Parathyroid adenoma (tissue), 2 donors: ENCODE measurements at regions not wholly inside any gene's neighbourhood (a gene's known extent, or its start where the extent isn't known, plus 50 kb on each side); places are given as distances from the start of the nearest gene placed in this dataset.
A peak's percentile ranks its signal among the peaks of the same experiment; 100 is the strongest.

Source experiments
- H2AFZ ChIP-seq: fragments of 300-600 bp; sonication (generic); one replicate; pipeline ENCODE4 v1.7.0; 2017; ENCODE audit warnings: antibody characterized with exemption, mild to moderate bottlenecking
- H3K27ac ChIP-seq: fragments of 300-600 bp; sonication (generic); one replicate; pipeline ENCODE4 v1.7.0; 2017
- H3K27me3 ChIP-seq: fragments of 300-600 bp; sonication (generic); one replicate; pipeline ENCODE4 v1.7.0; 2017; ENCODE audit warnings: low read length; ENCODE audit not compliant: control insufficient read depth, insufficient read depth
- H3K36me3 ChIP-seq: fragments of 300-600 bp; sonication (generic); one replicate; pipeline ENCODE4 v1.7.0; 2017; ENCODE audit warnings: low read length; ENCODE audit not compliant: control insufficient read depth, insufficient read depth
- H3K4me1 ChIP-seq: fragments of 300-600 bp; sonication (generic); one replicate; pipeline ENCODE4 v1.7.0; 2017; ENCODE audit warnings: control low read depth
- H3K4me2 ChIP-seq: fragments of 300-600 bp; sonication (generic); one replicate; pipeline ENCODE4 v1.7.0; 2017; ENCODE audit warnings: low read length
- H3K4me3 ChIP-seq: fragments of 300-600 bp; sonication (generic); one replicate; pipeline ENCODE4 v1.7.0; 2017; ENCODE audit warnings: low read depth, low read length
- H3K79me2 ChIP-seq: fragments of 300-600 bp; sonication (generic); one replicate; pipeline ENCODE4 v1.7.0; 2017; ENCODE audit warnings: control low read depth
- H3K9ac ChIP-seq: fragments of 300-600 bp; sonication (generic); one replicate; pipeline ENCODE4 v1.7.0; 2017; ENCODE audit warnings: mild to moderate bottlenecking
- H3K9me3 ChIP-seq: fragments of 300-600 bp; sonication (generic); one replicate; pipeline ENCODE4 v1.7.0; 2017; ENCODE audit warnings: low read length; ENCODE audit not compliant: control insufficient read depth
- CTCF ChIP-seq: fragments of 300-600 bp; sonication (generic); IDR thresholded peaks from one replicate; pipeline ENCODE4 v1.7.0; 2017; ENCODE audit warnings: antibody characterized with exemption, mild to moderate bottlenecking
- donor health status: primary hyperparathyroidism.

GRCh38 chr4:15343000-15343399 lies 84.8 kb upstream of the C1QTNF7 start:
- TF ChIP-seq CTCF = no peak
- Histone ChIP-seq H3K27me3 (no peaks in the 10 kb centered on the region), H3K4me2 (no peak overlapping the region), H3K9ac (no peak overlapping the region), H3K36me3 (no peaks in the 10 kb centered on the region), H3K4me1 (peaks cover 14% of the 10 kb centered on the region), H2AFZ (no peak overlapping the region), H3K4me3 (no peak overlapping the region), H3K79me2 (no peaks in the 10 kb centered on the region), H3K27ac (no peak overlapping the region), H3K9me3 (no peaks in the 10 kb centered on the region)

GRCh38 chr4:15343581-15343980 lies 84.3 kb upstream of the C1QTNF7 start:
- Histone ChIP-seq H3K27ac (no peak overlapping the region), H3K27me3 (no peaks in the 10 kb centered on the region), H3K79me2 (no peaks in the 10 kb centered on the region), H2AFZ (no peak overlapping the region), H3K4me3 (no peak overlapping the region), H3K4me2 (no peak overlapping the region), H3K4me1 (peaks cover 14% of the 10 kb centered on the region), H3K36me3 (no peaks in the 10 kb centered on the region), H3K9ac (no peak overlapping the region), H3K9me3 (no peaks in the 10 kb centered on the region)
- TF ChIP-seq CTCF = no peak

- Histone ChIP-seq H3K36me3 (no peaks in the 10 kb centered on the region), H2AFZ (no peak overlapping the region), H3K27ac (no peak overlapping the region), H3K9me3 (no peaks in the 10 kb centered on the region), H3K9ac (no peak overlapping the region), H3K4me2 (no peak overlapping the region), H3K27me3 (no peaks in the 10 kb centered on the region), H3K4me3 (no peak overlapping the region), H3K79me2 (no peaks in the 10 kb centered on the region), H3K4me1 (peaks cover 14% of the 10 kb centered on the region)
- no peak for TF ChIP-seq CTCF
Observed at GRCh38 chr4:15344041-15344440, 83.8 kb upstream of the C1QTNF7 start.

GRCh38 chr4:15345134-15345533 lies 82.7 kb upstream of the C1QTNF7 start:
- no peak overlapping the region for H3K4me2 ChIP-seq
- H3K27me3 ChIP-seq = no peaks in the 10 kb centered on the region
- no peak overlapping the region for H3K4me3 ChIP-seq
- H3K79me2 ChIP-seq = no peaks in the 10 kb centered on the region
- peak overlapping the region; percentile 16 for H3K27ac ChIP-seq
- peak overlapping the region; percentile 25 for H2AFZ ChIP-seq
- TF ChIP-seq CTCF = no peak
- H3K9ac ChIP-seq = no peak overlapping the region
- H3K4me1 ChIP-seq = peaks cover 12% of the 10 kb centered on the region
- no peaks in the 10 kb centered on the region for H3K9me3 ChIP-seq
- no peaks in the 10 kb centered on the region for H3K36me3 ChIP-seq

- H3K4me3 ChIP-seq = no peak overlapping the region
- H3K4me2 ChIP-seq = no peak overlapping the region
- H3K27me3 ChIP-seq = no peaks in the 10 kb centered on the region
- no peaks in the 10 kb centered on the region for H3K79me2 ChIP-seq
- H3K4me1 ChIP-seq = peaks cover 2% of the 10 kb centered on the region
- H3K27ac ChIP-seq = no peak overlapping the region
- no peaks in the 10 kb centered on the region for H3K9me3 ChIP-seq
- no peaks in the 10 kb centered on the region for H3K36me3 ChIP-seq
- H3K9ac ChIP-seq = no peak overlapping the region
- H2AFZ ChIP-seq = no peak overlapping the region
- TF ChIP-seq CTCF = no peak
Observed at GRCh38 chr4:15348236-15348635, 79.6 kb upstream of the C1QTNF7 start.
